Brain microvascular endothelial cell (primary cell): ENCODE measurements at regions not wholly inside any gene's neighbourhood (a gene's known extent, or its start where the extent isn't known, plus 50 kb on each side); places are given as distances from the start of the nearest gene placed in this dataset.

Experiments used
- DNase-seq: peaks from one replicate; pipeline ENCODE4 v3.0.0-alpha.2; 2020
- H3K27ac ChIP-seq: fragments of 250-450 bp; sonication (Bioruptor Pico); 2 replicates; pipeline ENCODE4 v1.5.1; 2020; ENCODE audit warnings: mild to moderate bottlenecking, moderate library complexity
- H3K27me3 ChIP-seq: fragments of 250-450 bp; sonication (Bioruptor Pico); replicated peaks from 2 replicates; pipeline ENCODE4 v1.5.1; 2020; ENCODE audit warnings: mild to moderate bottlenecking
- H3K36me3 ChIP-seq: fragments of 250-450 bp; sonication (Bioruptor Pico); replicated peaks from 2 replicates; pipeline ENCODE4 v1.5.1; 2020; ENCODE audit warnings: mild to moderate bottlenecking
- H3K4me3 ChIP-seq: 2 replicates; pipeline ENCODE4 v1.5.1; 2011; ENCODE audit warnings: low read depth, mild to moderate bottlenecking, control low read depth, low read length, moderate library complexity
- CTCF ChIP-seq: IDR thresholded peaks from 2 replicates; pipeline ENCODE4 v1.5.1; 2011; ENCODE audit warnings: low read depth, mild to moderate bottlenecking, moderate library complexity, low read length, control low read depth, inconsistent platforms; ENCODE audit errors: missing control alignments
- in situ Hi-C: cut with HindIII; loops from 2 replicates; pipeline ENCODE4 v1.10.0; 2017; ENCODE audit warnings: low sequenced_read_pairs, low pct_ligation_motif_present

- Histone ChIP-seq H3K27ac (no peak overlapping the region), H3K36me3 (no peaks in the 10 kb centered on the region), H3K27me3 (no peaks in the 10 kb centered on the region), H3K4me3 (no peak overlapping the region)
- peak; percentile 36 for TF ChIP-seq CTCF
- no peak for DNase-seq
- in situ Hi-C loops: no loop called here
Measured at GRCh38 chr13:111505175-111505777, 184.8 kb downstream of the TEX29 start.

GRCh38 chr13:111506125-111506524 lies 185.7 kb downstream of the TEX29 start:
- in situ Hi-C loops: no loop called here
- Histone ChIP-seq H3K4me3 (no peak overlapping the region), H3K27ac (no peak overlapping the region), H3K27me3 (no peaks in the 10 kb centered on the region), H3K36me3 (no peaks in the 10 kb centered on the region)
- TF ChIP-seq CTCF: no peak
- DNase-seq: no peak

GRCh38 chr13:111506621-111507020 lies 186.2 kb downstream of the TEX29 start:
- Histone ChIP-seq H3K27ac (no peak overlapping the region), H3K27me3 (no peaks in the 10 kb centered on the region), H3K4me3 (no peak overlapping the region), H3K36me3 (no peaks in the 10 kb centered on the region)
- no peak for DNase-seq
- no peak for TF ChIP-seq CTCF
- in situ Hi-C loops: no loop called here

GRCh38 chr13:111508164-111508870 lies 187.9 kb downstream of the TEX29 start:
- no peak overlapping the region for H3K4me3 ChIP-seq
- no peaks in the 10 kb centered on the region for H3K36me3 ChIP-seq
- H3K27ac ChIP-seq: no peak overlapping the region
- no peak for DNase-seq
- H3K27me3 ChIP-seq: no peaks in the 10 kb centered on the region
- TF ChIP-seq CTCF: no peak
- in situ Hi-C loops: no loop called here

- no peak for DNase-seq
- Histone ChIP-seq H3K27me3 (no peaks in the 10 kb centered on the region), H3K27ac (no peak overlapping the region), H3K4me3 (no peak overlapping the region), H3K36me3 (no peaks in the 10 kb centered on the region)
- TF ChIP-seq CTCF: no peak
- in situ Hi-C loops: no loop called here
Measured at GRCh38 chr13:111508902-111509509, 188.6 kb downstream of the TEX29 start.
